Transverse colon (tissue), 4 donors: ENCODE measurements at regions not wholly inside any gene's neighbourhood (a gene's known extent, or its start where the extent isn't known, plus 50 kb on each side); places are given as distances from the start of the nearest gene placed in this dataset.
A peak's percentile ranks its signal among the peaks of the same experiment; 100 is the strongest.

Experiments used
- DNase-seq: peaks from one replicate; pipeline ENCODE4 v3.0.0-alpha.2; 2019
- H3K27ac ChIP-seq, 4 donors: fragments of 200-600 bp; sonication (generic); 2 replicates each; pipeline ENCODE4 v1.5.1; 2016 to 2018; ENCODE audit warnings: inconsistent platforms in 4 of 4
- H3K27me3 ChIP-seq: fragments of 200-600 bp; sonication (generic); 2 replicates; pipeline ENCODE4 v1.5.1; 2017; ENCODE audit warnings: inconsistent platforms
- H3K36me3 ChIP-seq, 4 donors: fragments of 200-600 bp; sonication (generic); 2 replicates each; pipeline ENCODE4 v1.5.1; 2017 to 2019; ENCODE audit warnings: inconsistent platforms in 4 of 4
- H3K4me1 ChIP-seq, 4 donors: fragments of 200-600 bp; sonication (generic); 2 replicates each; pipeline ENCODE4 v1.5.1; 2017 to 2020; ENCODE audit warnings: inconsistent platforms in 4 of 4
- H3K4me3 ChIP-seq, 4 donors: fragments of 200-600 bp; sonication (generic); 1 replicate in 1 of 4; 2 replicates in 3 of 4; pipeline versions ENCODE4 v1.5.1 to v1.6.1; 2017 to 2019; ENCODE audit warnings: inconsistent platforms in 4 of 4
- H3K9me3 ChIP-seq, 2 donors: fragments of 200-600 bp; sonication (generic); 2 replicates each; pipeline ENCODE4 v1.5.1; 2017 to 2019; ENCODE audit warnings: inconsistent platforms in 2 of 2
- CTCF ChIP-seq, 5 experiments: fragments of 200-600 bp in 3 of 5; fragments of 450-650 bp in 2 of 5; sonication (generic) in 3 of 5; IDR thresholded peaks; 1 replicate in 2 of 5; 2 replicates in 3 of 5; pipeline ENCODE4 v1.5.1; 2016 to 2017; ENCODE audit warnings: antibody characterized with exemption in 5 of 5, inconsistent platforms in 3 of 5, mild to moderate bottlenecking in 2 of 5, moderate library complexity in 1 of 5
- EP300 ChIP-seq: sonication (generic); formaldehyde crosslinking; IDR thresholded peaks from one replicate; pipeline ENCODE4 v1.6.1; 2017; ENCODE audit warnings: antibody characterized with exemption, low read depth
- POLR2A ChIP-seq: fragments of 450-650 bp; IDR thresholded peaks from one replicate; pipeline ENCODE4 v1.6.1; 2016; ENCODE audit warnings: antibody characterized with exemption, mild to moderate bottlenecking, moderate library complexity
- POLR2AphosphoS5 ChIP-seq, 3 donors: sonication (generic); formaldehyde crosslinking; IDR thresholded peaks; one replicate each; pipeline ENCODE4 v1.6.1; 2016; ENCODE audit warnings: antibody characterized with exemption in 3 of 3
- WGBS, 2 donors: methylation state at CpG; one replicate each; pipeline ENCODE4 v1.1.5; 2018; ENCODE audit warnings: low coverage in 1 of 2; 5-methylcytosine and 5-hydroxymethylcytosine counted together
- in situ Hi-C, 4 donors: fragments of 200-750 bp; cut with MboI; loops; one replicate each; pipeline versions ENCODE4 v1.15.0 to v1.15.1; 2017; ENCODE audit warnings: low sequenced_read_pairs in 3 of 4, low pct_ligation_motif_present in 1 of 4, low pct_unique_long_range_greater_than_20kb in 1 of 4
- intact Hi-C: fragments of 100-400 bp; cut with DNase I; formaldehyde crosslinking; loops from one replicate; pipeline ENCODE4 v1.15.1; 2023; ENCODE audit warnings: low total_unique reads

DNA sequence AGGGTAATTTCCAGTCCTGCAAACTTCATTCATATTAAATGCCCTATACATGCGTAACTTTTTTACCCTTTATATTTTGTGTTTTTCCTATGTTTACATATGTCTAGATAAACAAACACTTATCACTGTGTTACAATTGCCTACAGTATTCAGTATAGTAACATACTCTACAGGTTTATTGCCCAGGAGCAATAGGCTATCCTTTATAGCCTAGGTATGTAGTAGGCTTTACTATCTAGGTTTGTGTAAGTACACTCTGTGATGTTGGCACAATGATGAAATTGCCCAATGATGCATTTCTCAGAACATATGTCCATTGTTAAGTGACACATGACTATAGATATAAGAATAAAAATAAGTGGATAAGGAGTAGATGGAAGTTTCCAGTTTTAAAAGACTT lies 345.5 kb upstream of the C1orf87 start:
- H3K4me1 ChIP-seq = no peaks in the 10 kb centered on the region
- peak overlapping the region in 1 of 4 donors; percentile 27 for H3K27ac ChIP-seq
- TF ChIP-seq CTCF (IDR thresholded peaks at IDR 0.05) (no peak), POLR2A (no peak), POLR2AphosphoS5 (IDR thresholded peaks at IDR 0.05) (peak in 1 of 3 donors; percentile 48)
- 50 to 60% methylated on average over 1 of the region's 1 CpG for WGBS, 2 donors
- peaks cover 0 to 7% of the 10 kb centered on the region in 2 donors for H3K9me3 ChIP-seq
- intact Hi-C loops = no loop called here
- no peaks in the 10 kb centered on the region for H3K36me3 ChIP-seq
- in situ Hi-C loops = no loop called here
- DNase-seq = no peak
- H3K27me3 ChIP-seq = no peaks in the 10 kb centered on the region
- H3K4me3 ChIP-seq = no peak overlapping the region

- TF ChIP-seq CTCF (IDR thresholded peaks at IDR 0.05) (no peak), POLR2A (no peak), EP300 (no peak), POLR2AphosphoS5 (IDR thresholded peaks at IDR 0.05) (no peak)
- no peaks in the 10 kb centered on the region for H3K36me3 ChIP-seq
- H3K27me3 ChIP-seq = no peaks in the 10 kb centered on the region
- intact Hi-C loops = no loop called here
- H3K9me3 ChIP-seq = no peaks in the 10 kb centered on the region
- H3K4me3 ChIP-seq = no peak overlapping the region
- no peaks in the 10 kb centered on the region for H3K4me1 ChIP-seq
- H3K27ac ChIP-seq = no peak overlapping the region
- in situ Hi-C loops = no loop called here
- no peak for DNase-seq
Measured at GRCh38 chr1:60415696-60416095, 342.1 kb upstream of the C1orf87 start.

DNA sequence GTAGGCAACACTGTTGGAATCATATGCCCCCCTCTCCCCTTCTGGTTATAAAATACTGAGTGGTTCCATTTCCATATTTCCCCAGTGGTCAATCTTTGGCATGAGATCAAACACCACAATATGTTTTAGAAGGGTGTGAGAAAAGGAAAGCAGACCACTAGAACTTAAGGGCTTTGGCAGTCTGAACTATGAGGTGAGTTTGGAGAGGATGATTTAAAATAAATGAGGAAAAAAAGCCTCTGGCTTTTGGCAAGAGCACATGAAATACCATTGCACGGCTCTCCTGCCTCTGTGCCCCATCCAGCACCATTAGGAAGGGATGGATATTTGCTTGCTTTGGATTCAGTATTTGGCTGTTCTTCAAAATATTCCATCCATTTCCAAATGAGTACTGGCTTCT lies 339.5 kb upstream of the C1orf87 start:
- no peaks in the 10 kb centered on the region for H3K4me1 ChIP-seq
- H3K4me3 ChIP-seq = no peak overlapping the region
- in situ Hi-C loops (no loop called here), intact Hi-C loops (no loop called here)
- no peak overlapping the region for H3K27ac ChIP-seq
- no peak for DNase-seq
- H3K27me3 ChIP-seq = no peaks in the 10 kb centered on the region
- no peak for TF ChIP-seq CTCF (IDR thresholded peaks at IDR 0.05)
- no peak for TF ChIP-seq POLR2AphosphoS5 (IDR thresholded peaks at IDR 0.05)
- TF ChIP-seq EP300 = no peak
- no peak for TF ChIP-seq POLR2A
- WGBS, 2 donors = 50 to 63% methylated on average over 1 of the region's 1 CpG
- no peaks in the 10 kb centered on the region for H3K36me3 ChIP-seq
- H3K9me3 ChIP-seq = no peaks in the 10 kb centered on the region

DNA sequence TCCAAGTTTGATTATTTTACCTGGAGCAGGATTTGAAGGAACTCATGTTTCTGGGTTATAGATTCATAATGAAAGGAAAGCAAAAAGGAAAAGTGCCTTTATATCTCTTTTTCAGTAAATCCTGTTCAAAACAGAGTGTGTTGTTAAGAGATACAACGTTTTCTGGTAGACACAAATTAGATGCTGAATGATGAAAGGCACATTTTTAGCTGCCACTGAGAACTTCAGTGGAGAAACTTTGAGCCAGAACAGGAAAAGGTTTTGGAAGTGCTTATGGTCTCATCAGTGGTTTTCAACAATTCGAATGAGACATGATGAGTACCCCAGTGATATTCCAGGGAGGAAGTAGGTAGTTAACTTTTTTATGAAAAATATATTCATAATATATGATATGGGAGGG lies 338.0 kb upstream of the C1orf87 start:
- H3K36me3 ChIP-seq = no peaks in the 10 kb centered on the region
- no peak for DNase-seq
- H3K4me1 ChIP-seq = no peaks in the 10 kb centered on the region
- intact Hi-C loops (no loop called here), in situ Hi-C loops (no loop called here)
- TF ChIP-seq POLR2A = no peak
- TF ChIP-seq EP300 = no peak
- TF ChIP-seq CTCF (IDR thresholded peaks at IDR 0.05) = no peak
- no peak for TF ChIP-seq POLR2AphosphoS5 (IDR thresholded peaks at IDR 0.05)
- H3K9me3 ChIP-seq = no peaks in the 10 kb centered on the region
- H3K27me3 ChIP-seq = no peaks in the 10 kb centered on the region
- no peak overlapping the region for H3K4me3 ChIP-seq
- 44 to 50% methylated on average over 2 of the region's 2 CpGs for WGBS, 2 donors
- H3K27ac ChIP-seq = no peak overlapping the region
